T47D (cell line): ENCODE measurements at regions not wholly inside any gene's neighbourhood (a gene's known extent, or its start where the extent isn't known, plus 50 kb on each side); places are given as distances from the start of the nearest gene placed in this dataset.

Experiments
- DNase-seq, 2 experiments: peaks; one replicate each; pipeline versions ENCODE4 v3.0.0 to v3.0.0-alpha.2; 2011 to 2012; ENCODE audit warnings: low read depth in 1 of 2, low spot score in 1 of 2
- JUND ChIP-seq: IDR thresholded peaks from 2 replicates; pipeline ENCODE4 v1.6.1; 2012; ENCODE audit warnings: low read depth
- in situ Hi-C: cut with HindIII; loops from 2 replicates; pipeline ENCODE4 v1.10.0; 2016; ENCODE audit warnings: low sequenced_read_pairs, low pct_unique_long_range_greater_than_20kb

- no peak for TF ChIP-seq JUND
- in situ Hi-C loops, result no loop called here
- no peak for DNase-seq
These were observed 280.5 kb downstream of the DHX35 start for GRCh38 chr20:39242614-39243013.

DNA sequence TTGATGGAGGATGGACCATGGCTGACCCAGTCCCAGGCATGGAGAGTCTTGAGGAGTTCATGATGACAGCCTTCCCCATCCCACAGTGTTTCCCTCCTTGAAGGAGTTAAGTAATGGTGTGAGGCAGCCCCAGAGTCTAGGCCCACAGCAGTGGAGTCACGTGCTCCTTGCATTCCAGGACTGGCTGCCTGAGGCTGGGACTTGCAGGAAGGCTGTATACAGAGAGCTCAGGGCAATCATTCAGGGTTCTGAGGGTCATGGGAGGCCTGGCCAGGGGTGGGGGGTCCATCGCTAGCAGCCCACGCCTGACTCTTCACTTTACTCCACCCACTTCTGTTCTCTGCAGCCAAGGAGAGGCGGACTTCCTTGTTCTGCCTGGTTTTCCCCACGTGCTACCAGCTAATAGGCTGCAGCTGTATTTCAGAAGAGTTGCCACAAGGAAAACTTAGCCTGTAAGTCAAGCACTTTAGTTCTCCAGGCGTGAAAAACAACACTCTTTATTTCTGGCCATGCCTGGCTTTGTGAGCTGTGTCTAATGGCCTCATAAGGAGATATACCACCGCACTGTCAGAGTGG lies 272.5 kb downstream of the DHX35 start:
- TF ChIP-seq JUND, result no peak
- no peak for DNase-seq
- in situ Hi-C loops, result no loop called here

GRCh38 chr20:39233755-39234154 lies 271.6 kb downstream of the DHX35 start:
- in situ Hi-C loops, result no loop called here
- no peak for TF ChIP-seq JUND
- DNase-seq, result no peak

DNA sequence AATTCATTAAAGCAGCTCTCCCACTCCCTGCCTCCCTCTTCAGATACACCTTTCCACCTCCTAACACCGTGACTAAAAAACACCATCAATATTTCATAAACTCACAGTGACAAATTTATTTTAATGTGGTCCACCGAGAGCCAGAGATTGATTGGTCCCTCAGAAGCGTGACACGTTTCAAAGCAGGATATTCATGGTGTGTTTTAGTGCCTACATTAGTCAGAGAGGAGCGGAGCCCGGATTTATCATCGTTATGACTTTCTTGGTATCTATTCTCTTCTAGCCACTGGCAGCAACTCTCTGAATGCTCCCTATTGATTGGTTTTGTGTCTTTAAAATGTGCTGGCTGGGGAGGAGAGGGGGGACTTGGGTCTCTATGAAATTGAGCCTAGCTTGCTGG lies 265.3 kb downstream of the DHX35 start:
- in situ Hi-C loops, result no loop called here
- DNase-seq, result no peak
- no peak for TF ChIP-seq JUND

- DNase-seq, result no peak
- no peak for TF ChIP-seq JUND
These were observed 263.8 kb downstream of the DHX35 start for GRCh38 chr20:39225978-39226377.

DNA sequence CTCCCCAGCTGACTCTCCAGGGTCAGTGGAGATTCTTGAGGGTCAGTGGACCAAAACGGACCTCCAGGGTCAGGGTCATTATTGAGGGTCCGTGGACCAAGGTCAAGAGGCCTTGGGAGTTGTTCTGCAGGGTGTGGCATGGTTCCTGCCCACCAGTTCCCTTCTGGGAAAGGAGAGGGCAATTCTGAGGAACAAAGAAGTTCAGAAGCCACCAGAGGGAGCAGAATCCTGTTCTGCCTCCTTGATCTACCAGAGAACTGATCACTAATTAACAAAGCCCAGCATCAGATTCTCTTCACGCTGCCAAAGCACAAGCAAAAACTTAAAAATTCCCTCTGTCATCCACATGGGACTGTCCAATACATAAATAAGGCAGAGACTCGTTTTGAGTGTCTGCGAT lies 263.4 kb downstream of the DHX35 start:
- in situ Hi-C loops, result no loop called here
- no peak for DNase-seq
- TF ChIP-seq JUND, result no peak

More at GRCh38 chr20:39225978-39226377, 263.8 kb downstream of the DHX35 start:
- in situ Hi-C loops, result no loop called here

- in situ Hi-C loops, result no loop called here
- no peak for TF ChIP-seq JUND
- DNase-seq, result no peak
These were observed 260.0 kb downstream of the DHX35 start for GRCh38 chr20:39222101-39222500.

DNA sequence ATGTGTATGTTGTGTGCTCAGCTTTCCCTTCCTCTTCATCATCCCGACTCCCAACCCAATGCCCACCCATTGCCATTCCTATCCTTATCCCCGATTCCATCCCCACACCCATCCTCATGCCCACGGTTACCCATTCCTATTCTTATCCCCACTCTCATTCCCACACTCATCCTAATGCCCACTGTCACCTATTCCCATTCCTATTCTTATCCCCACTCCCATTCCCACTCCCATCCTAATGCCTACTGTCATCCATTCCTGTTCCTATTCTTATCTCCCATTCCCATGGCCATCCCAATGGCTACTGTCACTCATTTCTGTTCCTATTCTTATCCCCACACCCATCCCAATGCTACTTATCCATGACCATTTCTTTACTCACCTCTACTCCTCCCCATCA lies 254.1 kb downstream of the DHX35 start:
- in situ Hi-C loops, result no loop called here
- TF ChIP-seq JUND, result no peak
- DNase-seq, result no peak

GRCh38 chr20:39214828-39215227 lies 252.7 kb downstream of the DHX35 start:
- in situ Hi-C loops, result no loop called here
- DNase-seq, result no peak
- no peak for TF ChIP-seq JUND

DNA sequence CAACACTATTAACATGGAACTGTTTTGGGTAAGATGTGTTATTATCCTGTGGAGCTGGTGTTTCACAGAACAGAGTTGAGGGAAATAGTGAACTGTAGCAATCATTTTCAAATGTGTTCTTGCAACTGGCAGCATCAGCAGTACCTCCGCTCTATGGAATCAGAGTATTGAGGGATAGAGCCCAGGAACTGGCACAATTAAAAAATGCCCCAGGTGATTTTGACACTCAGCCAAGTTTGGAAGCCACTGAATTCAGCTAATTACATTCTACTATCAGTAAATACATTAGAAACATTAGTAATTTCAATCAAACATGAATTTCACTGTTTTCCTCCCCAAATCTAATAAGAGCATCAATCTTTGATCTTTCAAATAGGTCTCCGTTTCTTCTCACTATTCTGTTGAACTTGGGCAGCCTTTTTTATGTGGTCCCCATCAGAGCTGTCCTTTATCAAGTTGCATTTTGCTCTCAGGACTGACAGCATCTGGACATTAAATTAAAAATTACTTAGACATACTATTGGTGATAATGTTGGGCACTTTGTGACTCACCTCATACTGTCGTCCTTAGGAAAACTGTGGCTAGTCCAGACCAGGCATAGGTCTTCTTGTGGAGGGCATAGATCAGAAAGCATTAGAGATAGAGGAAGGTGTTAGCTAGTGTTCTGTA lies 251.5 kb downstream of the DHX35 start:
- no peak for TF ChIP-seq JUND
- in situ Hi-C loops, result no loop called here
- DNase-seq, result no peak

DNA sequence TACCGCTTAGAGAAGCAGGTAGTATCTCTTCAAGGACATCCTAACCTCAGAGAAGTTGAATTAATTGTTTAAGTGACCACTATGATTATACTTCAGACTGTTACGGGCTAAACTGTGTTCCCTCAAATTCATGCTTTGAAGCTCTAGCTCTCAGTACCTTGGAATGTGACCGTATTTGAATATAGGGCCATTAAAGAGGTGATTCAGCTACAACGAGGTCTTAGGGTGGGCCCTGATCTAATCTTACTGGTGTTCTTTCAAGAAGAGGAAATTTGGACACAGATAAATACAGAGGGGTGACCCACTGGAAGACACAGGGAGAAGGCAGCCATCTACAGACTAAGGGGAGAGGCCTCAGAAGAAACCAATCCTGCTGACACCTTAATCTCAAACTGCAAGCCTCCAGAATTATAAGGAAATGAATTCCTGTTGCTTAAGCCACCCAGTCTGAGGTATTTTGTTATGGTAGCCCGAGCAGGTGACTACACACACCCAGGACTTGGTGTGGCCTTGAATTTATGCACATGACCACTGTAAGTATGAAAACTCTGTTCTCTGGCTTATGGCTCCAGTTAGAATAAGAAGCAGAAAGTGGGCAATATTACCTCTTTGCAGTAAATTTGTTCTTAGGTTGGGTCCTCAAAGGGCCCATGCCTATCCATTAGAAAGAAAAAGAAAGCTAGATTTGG lies 249.1 kb downstream of the DHX35 start:
- no peak for TF ChIP-seq JUND
- in situ Hi-C loops, result no loop called here
- DNase-seq, result no peak

DNA sequence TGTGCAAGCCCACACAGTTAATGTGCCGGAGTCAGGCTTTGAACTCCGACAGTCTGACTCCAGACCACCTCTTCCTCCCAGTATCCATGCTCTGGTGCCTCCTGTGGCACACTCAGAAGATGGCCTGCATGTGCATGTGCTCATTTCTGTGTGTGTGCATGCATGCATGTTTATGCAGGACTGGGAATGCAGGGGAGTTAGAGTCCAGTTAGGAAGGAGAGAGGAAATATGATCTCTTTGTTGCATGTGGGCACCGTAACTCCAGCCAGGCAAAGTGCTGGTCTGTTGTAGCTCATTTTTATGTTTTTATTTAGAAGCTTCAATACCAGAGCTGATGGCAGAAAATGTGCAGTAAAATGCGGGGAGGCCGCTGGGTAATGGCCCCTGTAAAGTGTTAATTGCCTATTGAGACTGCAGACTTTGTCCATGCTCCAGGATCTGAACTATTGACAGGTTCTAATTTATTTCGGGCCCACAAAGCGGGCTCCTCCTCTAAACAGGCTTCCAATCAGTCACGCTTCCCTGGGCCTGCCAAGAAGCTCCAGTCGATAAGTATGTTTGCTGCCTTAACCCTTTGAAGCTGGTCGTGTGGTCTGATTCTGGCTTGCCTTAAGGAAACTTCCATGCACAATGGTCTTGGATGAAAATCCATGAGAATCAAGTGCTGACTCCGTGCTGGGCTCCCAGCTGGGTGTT lies 248.3 kb downstream of the DHX35 start:
- TF ChIP-seq JUND, result no peak
- in situ Hi-C loops, result no loop called here
- DNase-seq, result no peak

DNA sequence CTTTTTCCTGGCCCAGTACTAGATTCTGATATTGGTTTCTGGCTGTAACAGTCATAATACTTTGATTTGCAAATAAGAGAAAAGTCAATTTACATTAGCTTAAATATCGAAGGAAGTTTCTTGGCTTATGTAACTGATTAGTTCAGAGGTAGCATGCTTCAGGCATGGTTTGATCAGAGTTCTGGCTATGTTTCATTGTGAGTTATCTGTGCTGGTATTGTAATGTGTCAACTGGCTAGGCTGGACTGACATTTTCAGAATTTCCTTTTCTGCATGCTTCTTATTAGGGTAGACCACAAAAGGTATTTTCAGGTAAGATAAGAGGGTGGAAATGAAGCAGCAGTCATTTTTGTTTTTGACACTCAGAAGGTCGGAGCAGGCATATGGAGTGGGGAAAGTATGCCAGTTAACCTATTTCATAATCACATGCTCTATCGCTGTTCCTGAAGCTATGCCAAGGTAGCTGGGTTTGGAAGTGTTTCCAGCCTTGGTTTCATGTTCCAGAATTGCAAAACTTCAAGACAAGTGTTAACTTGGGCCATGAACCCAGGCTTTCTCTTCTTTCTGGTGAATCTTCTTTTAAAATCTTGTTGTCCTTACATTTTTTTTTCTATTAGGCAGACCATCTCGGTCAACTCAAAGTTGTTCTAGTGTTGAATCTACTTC lies 244.9 kb downstream of the DHX35 start:
- DNase-seq, result no peak
- in situ Hi-C loops, result no loop called here
- TF ChIP-seq JUND, result no peak
